Activated CD4-positive, alpha-beta T cell treated with anti-CD3 and anti-CD28 coated beads for 4 hours (primary cell): ENCODE measurements at regions not wholly inside any gene's neighbourhood (a gene's known extent, or its start where the extent isn't known, plus 50 kb on each side); places are given as distances from the start of the nearest gene placed in this dataset.

Source experiments
- DNase-seq, 2 donors: peaks; one replicate each; pipeline ENCODE4 v3.0.0-alpha.2; 2020

GRCh38 chr7:108711611-108712010, 141.9 kb downstream of the DNAJB9 start:
- DNase-seq: no peak

GRCh38 chr7:108716783-108717182, 147.1 kb downstream of the DNAJB9 start:
- no peak for DNase-seq

- no peak for DNase-seq
These were observed 148.1 kb downstream of the DNAJB9 start for GRCh38 chr7:108717781-108718180.

- no peak for DNase-seq
These were observed 150.0 kb downstream of the DNAJB9 start for GRCh38 chr7:108719631-108720030.

- no peak for DNase-seq
These were observed 152.9 kb downstream of the DNAJB9 start for GRCh38 chr7:108722561-108722960.

GRCh38 chr7:108723381-108723814, 153.7 kb downstream of the DNAJB9 start:
- DNase-seq: no peak

- DNase-seq: no peak
These were observed 154.8 kb downstream of the DNAJB9 start for GRCh38 chr7:108724251-108725100.

- DNase-seq: no peak
These were observed 166.1 kb downstream of the DNAJB9 start for GRCh38 chr7:108735814-108736213.

GRCh38 chr7:108736221-108736891, 166.7 kb downstream of the DNAJB9 start:
- DNase-seq: no peak

- no peak for DNase-seq
These were observed 201.5 kb downstream of the DNAJB9 start for GRCh38 chr7:108770981-108771745.

- DNase-seq: no peak
These were observed 202.2 kb downstream of the DNAJB9 start for GRCh38 chr7:108771853-108772252.

- DNase-seq: no peak
These were observed 208.3 kb downstream of the DNAJB9 start for GRCh38 chr7:108777966-108778365.

- no peak for DNase-seq
These were observed 219.8 kb downstream of the DNAJB9 start for GRCh38 chr7:108789451-108789850.

GRCh38 chr7:108794466-108794865, 224.8 kb downstream of the DNAJB9 start:
- no peak for DNase-seq

- DNase-seq: no peak
These were observed 233.0 kb downstream of the DNAJB9 start for GRCh38 chr7:108802650-108803049.

GRCh38 chr7:108805808-108806397, 236.2 kb downstream of the DNAJB9 start:
- DNase-seq: no peak

GRCh38 chr7:108808549-108809266, 239.0 kb downstream of the DNAJB9 start:
- no peak for DNase-seq

- DNase-seq: no peak
These were observed 239.7 kb downstream of the DNAJB9 start for GRCh38 chr7:108809356-108809755.

- DNase-seq: no peak
These were observed 241.2 kb downstream of the DNAJB9 start for GRCh38 chr7:108810756-108811385.

- no peak for DNase-seq
These were observed 243.8 kb downstream of the DNAJB9 start for GRCh38 chr7:108813251-108814014.

GRCh38 chr7:108815815-108816214, 246.1 kb downstream of the DNAJB9 start:
- DNase-seq: no peak
